ENCODE measurements at regions not wholly inside any gene's neighbourhood (a gene's known extent, or its start where the extent isn't known, plus 50 kb on each side); places are given as distances from the start of the nearest gene placed in this dataset.

DNA sequence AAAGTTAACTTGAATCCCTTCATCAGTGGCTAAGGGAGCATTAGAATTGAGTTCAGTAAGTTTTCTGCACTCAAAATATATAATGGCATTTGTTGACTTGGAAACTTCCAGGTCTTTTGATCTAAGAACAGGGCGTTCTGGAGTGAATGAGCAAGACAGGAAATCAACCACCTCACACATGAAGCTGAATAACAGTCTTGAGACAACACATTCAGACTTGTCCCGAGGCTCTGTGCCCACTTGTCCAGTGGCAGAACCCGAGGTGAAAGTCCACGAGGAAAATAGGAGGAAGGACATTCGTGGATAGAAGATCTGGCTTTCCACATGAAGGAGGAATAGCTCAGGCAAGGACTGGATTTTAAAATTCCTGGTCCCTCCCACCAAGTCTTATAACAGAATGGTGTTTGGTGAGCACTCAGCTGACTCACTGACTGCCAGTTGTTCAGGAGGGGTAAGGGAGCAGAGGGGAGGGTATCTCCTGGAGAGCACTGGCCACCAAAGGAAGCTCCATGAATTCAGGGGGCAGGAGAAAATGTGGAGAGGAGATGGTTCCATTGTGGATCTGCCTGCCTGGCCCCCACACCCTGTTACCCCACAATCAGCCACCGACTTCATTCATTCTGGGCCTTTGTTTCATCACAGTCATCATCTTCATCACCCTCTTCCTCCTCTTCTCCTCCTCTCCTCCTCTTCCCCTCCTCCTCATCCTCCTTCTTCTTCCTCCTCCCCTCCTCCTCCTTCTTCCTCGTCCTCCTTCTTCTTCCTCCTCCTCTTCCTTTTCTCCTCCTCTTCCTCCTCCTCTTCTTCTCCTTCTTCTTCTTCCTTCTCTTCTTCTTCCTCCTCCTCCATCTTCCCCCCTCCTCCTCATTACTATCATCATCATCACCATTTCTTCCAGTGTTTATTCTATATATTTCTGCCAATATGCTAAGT lies 620.1 kb downstream of the MED13L start:
- no peaks in the 10 kb centered on the region for H3K36me3 Mint-ChIP-seq (ENCODE audit: low read depth)
- no peaks in the 10 kb centered on the region for H3K9me3 Mint-ChIP-seq
- H3K27ac Mint-ChIP-seq = no peak overlapping the region
- H3K4me3 Mint-ChIP-seq = no peak overlapping the region
- peaks cover 19% of the 10 kb centered on the region for H3K27me3 Mint-ChIP-seq (ENCODE audit: low read depth, poor library complexity)
- DNase-seq = no peak
- H3K4me1 Mint-ChIP-seq = peaks cover 8% of the 10 kb centered on the region
- TF ChIP-seq, protein P1, sequence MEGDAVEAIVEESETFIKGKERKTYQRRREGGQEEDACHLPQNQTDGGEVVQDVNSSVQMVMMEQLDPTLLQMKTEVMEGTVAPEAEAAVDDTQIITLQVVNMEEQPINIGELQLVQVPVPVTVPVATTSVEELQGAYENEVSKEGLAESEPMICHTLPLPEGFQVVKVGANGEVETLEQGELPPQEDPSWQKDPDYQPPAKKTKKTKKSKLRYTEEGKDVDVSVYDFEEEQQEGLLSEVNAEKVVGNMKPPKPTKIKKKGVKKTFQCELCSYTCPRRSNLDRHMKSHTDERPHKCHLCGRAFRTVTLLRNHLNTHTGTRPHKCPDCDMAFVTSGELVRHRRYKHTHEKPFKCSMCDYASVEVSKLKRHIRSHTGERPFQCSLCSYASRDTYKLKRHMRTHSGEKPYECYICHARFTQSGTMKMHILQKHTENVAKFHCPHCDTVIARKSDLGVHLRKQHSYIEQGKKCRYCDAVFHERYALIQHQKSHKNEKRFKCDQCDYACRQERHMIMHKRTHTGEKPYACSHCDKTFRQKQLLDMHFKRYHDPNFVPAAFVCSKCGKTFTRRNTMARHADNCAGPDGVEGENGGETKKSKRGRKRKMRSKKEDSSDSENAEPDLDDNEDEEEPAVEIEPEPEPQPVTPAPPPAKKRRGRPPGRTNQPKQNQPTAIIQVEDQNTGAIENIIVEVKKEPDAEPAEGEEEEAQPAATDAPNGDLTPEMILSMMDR (IDR thresholded peaks at IDR 0.05) = no peak

DNA sequence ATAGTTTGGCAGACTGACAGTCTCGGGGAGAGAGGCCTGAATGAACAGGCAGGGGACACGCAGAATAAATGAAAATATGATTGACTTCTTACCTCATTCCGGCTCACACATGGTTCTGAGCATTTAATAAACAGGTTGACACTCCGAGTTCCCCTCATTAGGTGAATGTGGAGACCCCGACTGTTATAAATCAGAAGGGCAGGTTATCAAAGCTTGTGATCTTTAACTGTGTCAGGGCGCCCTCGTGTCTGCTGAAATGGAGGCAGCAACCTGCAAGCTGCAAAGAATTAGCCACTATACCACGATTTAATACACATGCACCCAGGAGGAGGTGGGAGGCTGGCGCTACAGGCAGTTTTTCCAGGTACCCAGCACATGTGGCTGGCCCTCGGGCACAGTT lies 627.5 kb downstream of the MED13L start:
- TF ChIP-seq, protein P1 (IDR thresholded peaks at IDR 0.05) = no peak
- Mint-ChIP-seq H3K9me3 (no peaks in the 10 kb centered on the region), H3K4me3 (no peak overlapping the region), H3K27me3 (ENCODE audit: low read depth, poor library complexity) (peaks cover 22% of the 10 kb centered on the region), H3K36me3 (ENCODE audit: low read depth) (no peaks in the 10 kb centered on the region), H3K27ac (no peak overlapping the region), H3K4me1 (peaks cover 19% of the 10 kb centered on the region)
- DNase-seq = no peak

DNA sequence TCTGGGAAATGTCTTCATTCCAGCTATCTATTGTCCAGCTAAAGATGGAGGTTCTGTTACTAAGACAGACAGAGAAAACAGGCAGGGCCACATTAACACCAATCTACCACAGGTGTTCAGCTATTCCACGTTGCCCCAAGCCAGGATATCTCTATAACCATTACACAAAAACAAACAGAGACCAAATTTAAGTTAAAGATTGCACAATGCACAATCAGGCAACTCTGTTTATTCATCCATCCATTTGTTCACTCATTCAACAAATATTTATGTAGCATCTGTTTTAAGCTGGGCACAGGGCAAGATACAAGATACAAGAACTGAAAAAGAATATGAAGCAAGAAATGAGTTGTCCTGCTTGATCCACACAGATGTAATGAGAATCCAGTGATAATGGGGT lies 629.0 kb downstream of the MED13L start:
- H3K9me3 Mint-ChIP-seq = no peaks in the 10 kb centered on the region
- TF ChIP-seq, protein P1 (IDR thresholded peaks at IDR 0.05) = no peak
- no peak overlapping the region for H3K27ac Mint-ChIP-seq
- peaks cover 19% of the 10 kb centered on the region for H3K27me3 Mint-ChIP-seq (ENCODE audit: low read depth, poor library complexity)
- DNase-seq = no peak
- H3K36me3 Mint-ChIP-seq (ENCODE audit: low read depth) = no peaks in the 10 kb centered on the region
- no peak overlapping the region for H3K4me3 Mint-ChIP-seq
- peaks cover 19% of the 10 kb centered on the region for H3K4me1 Mint-ChIP-seq

DNA sequence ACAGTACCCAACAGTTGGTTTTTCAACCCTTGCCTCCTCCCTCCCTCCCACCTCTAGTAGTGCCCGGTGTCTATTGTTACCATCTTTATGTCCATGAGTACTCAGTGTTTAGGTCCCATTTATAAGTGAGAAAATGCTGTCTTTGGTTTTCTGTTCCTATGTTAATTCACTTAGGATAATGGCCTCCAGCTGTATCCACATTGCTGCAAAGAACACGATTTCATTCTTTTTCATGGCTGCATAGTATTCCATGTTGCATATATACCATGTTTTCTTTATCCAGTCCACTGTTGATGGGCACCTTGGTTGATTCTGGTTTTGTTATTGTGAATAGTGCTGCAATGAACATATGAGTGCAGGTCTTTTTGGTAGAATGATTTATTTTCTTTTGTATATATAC lies 631.3 kb downstream of the MED13L start:
- Mint-ChIP-seq H3K4me3 (no peak overlapping the region), H3K36me3 (ENCODE audit: low read depth) (no peaks in the 10 kb centered on the region), H3K4me1 (peaks cover 19% of the 10 kb centered on the region), H3K27me3 (ENCODE audit: low read depth, poor library complexity) (peaks cover 15% of the 10 kb centered on the region), H3K27ac (no peak overlapping the region), H3K9me3 (no peaks in the 10 kb centered on the region)
- TF ChIP-seq, protein P1 (IDR thresholded peaks at IDR 0.05) = no peak
- no peak for DNase-seq

DNA sequence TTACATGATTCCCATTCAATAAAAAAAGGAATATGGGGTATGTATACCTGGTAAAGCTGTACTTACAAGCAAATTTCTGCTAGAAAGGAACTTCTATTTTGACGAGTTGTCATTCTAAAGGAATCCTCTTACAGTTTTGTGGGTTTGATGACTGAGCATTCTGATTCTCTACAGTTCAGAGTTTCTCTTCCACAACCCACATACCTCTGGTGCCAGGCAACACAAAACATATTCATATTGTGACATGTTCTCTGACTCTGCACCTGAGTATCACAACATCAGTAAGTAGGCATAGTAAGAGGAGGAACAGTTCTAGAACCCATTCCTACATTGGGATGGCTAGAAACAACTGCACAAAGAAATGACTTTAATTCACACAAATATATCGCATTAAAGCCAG lies 636.6 kb downstream of the MED13L start:
- TF ChIP-seq, protein P1 (IDR thresholded peaks at IDR 0.05) = no peak
- DNase-seq = no peak
- Mint-ChIP-seq H3K36me3 (ENCODE audit: low read depth) (no peaks in the 10 kb centered on the region), H3K9me3 (no peaks in the 10 kb centered on the region), H3K27me3 (ENCODE audit: low read depth, poor library complexity) (peaks cover 6% of the 10 kb centered on the region), H3K4me3 (no peak overlapping the region), H3K27ac (no peak overlapping the region), H3K4me1 (peaks cover 40% of the 10 kb centered on the region)

DNA sequence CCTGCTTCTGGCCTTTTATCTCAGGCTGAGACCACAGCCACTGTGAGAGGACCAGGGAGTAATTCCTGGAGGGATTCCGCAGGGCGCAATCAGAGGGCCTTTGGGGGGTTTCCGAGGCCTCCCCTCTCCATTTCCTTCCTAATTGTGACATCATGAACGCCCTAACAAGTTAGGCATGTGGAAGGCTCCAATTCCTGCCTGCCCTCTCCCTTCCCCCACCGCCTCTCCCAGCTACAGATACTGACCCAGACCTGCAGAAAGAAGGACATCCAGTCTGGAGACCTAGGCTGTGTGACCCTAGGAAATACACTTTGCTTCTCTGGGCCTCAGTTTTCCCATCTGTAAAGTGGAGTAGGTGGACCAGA lies 637.9 kb downstream of the MED13L start:
- no peak overlapping the region for H3K4me3 Mint-ChIP-seq

More for the DNA sequence above, 637.9 kb downstream of the MED13L start:
- Mint-ChIP-seq H3K9me3 (no peaks in the 10 kb centered on the region), H3K4me1 (peaks cover 53% of the 10 kb centered on the region), H3K36me3 (ENCODE audit: low read depth) (no peaks in the 10 kb centered on the region), H3K27me3 (ENCODE audit: low read depth, poor library complexity) (peaks cover 6% of the 10 kb centered on the region), H3K27ac (no peak overlapping the region)
- DNase-seq = no peak
- TF ChIP-seq, protein P1 (IDR thresholded peaks at IDR 0.05) = no peak

Measured in nephron progenitor cell (in vitro differentiated cells).